ENCODE measurements at regions not wholly inside any gene's neighbourhood (a gene's known extent, or its start where the extent isn't known, plus 50 kb on each side); places are given as distances from the start of the nearest gene placed in this dataset.

DNA sequence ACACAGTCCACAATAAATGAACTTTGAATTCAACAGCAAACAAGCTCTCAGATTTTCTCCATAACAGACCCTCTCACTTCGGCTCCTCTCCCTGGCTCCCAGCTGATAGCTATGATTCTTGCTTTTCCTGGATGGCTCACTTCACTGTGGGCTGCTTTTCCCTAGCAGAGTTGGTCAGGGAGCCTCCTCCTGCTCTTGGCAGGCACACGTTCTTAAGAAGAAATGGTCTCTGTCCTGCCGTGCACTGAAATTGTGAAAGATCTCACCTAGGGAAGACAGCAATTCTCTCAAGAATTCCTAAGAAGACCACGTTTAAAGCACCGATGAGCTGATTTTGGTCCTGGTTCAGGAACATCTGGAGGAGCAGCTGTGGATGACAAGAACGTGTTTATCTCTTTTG is 148.5 kb upstream of the KCNK2 start:
- H3K27ac ChIP-seq (ENCODE audit: low read depth in 1 of 2, low read length in 1 of 2): no peak overlapping the region
- ATAC-seq (ENCODE audit: insufficient read depth, low FRiP score) (no peak), DNase-seq (no peak)
- TF ChIP-seq, protein P1, sequence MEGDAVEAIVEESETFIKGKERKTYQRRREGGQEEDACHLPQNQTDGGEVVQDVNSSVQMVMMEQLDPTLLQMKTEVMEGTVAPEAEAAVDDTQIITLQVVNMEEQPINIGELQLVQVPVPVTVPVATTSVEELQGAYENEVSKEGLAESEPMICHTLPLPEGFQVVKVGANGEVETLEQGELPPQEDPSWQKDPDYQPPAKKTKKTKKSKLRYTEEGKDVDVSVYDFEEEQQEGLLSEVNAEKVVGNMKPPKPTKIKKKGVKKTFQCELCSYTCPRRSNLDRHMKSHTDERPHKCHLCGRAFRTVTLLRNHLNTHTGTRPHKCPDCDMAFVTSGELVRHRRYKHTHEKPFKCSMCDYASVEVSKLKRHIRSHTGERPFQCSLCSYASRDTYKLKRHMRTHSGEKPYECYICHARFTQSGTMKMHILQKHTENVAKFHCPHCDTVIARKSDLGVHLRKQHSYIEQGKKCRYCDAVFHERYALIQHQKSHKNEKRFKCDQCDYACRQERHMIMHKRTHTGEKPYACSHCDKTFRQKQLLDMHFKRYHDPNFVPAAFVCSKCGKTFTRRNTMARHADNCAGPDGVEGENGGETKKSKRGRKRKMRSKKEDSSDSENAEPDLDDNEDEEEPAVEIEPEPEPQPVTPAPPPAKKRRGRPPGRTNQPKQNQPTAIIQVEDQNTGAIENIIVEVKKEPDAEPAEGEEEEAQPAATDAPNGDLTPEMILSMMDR (IDR thresholded peaks at IDR 0.05; ENCODE audit: control extremely low read depth, extremely low read depth): no peak
- no peaks in the 10 kb centered on the region for H3K36me3 ChIP-seq (ENCODE audit: control insufficient read depth in 4 of 4, insufficient read depth in 4 of 4, low read length in 4 of 4)
- no peaks in the 10 kb centered on the region for H3K27me3 ChIP-seq (ENCODE audit: control insufficient read depth in 3 of 3, insufficient read depth in 3 of 3, low read length in 2 of 3)
- 70 to 78% methylated on average over 6 of the region's 6 CpGs for WGBS, 2 donors
- H3K9me3 ChIP-seq (ENCODE audit: control insufficient read depth in 4 of 4, insufficient read depth in 3 of 4, low read length in 3 of 4): no peaks in the 10 kb centered on the region
- no peak overlapping the region for H3K4me3 ChIP-seq
- no peaks in the 10 kb centered on the region for H3K4me1 ChIP-seq (ENCODE audit: control insufficient read depth in 5 of 5, insufficient read depth in 5 of 5, low read length in 5 of 5)
- no peak overlapping the region for H3K9ac ChIP-seq (ENCODE audit: insufficient read depth in 1 of 2, low read length in 2 of 2)

- H3K4me1 ChIP-seq (ENCODE audit: control insufficient read depth in 5 of 5, insufficient read depth in 5 of 5, low read length in 5 of 5): no peaks in the 10 kb centered on the region
- no peak for DNase-seq
- 29 to 55% methylated on average over 1 of the region's 1 CpG for WGBS, 2 donors
- H3K27ac ChIP-seq (ENCODE audit: low read depth in 1 of 2, low read length in 1 of 2): no peak overlapping the region
- no peak overlapping the region for H3K4me3 ChIP-seq
- no peaks in the 10 kb centered on the region for H3K36me3 ChIP-seq (ENCODE audit: control insufficient read depth in 4 of 4, insufficient read depth in 4 of 4, low read length in 4 of 4)
- TF ChIP-seq, protein P1 (IDR thresholded peaks at IDR 0.05; ENCODE audit: control extremely low read depth, extremely low read depth): no peak
- no peaks in the 10 kb centered on the region for H3K27me3 ChIP-seq (ENCODE audit: control insufficient read depth in 3 of 3, insufficient read depth in 3 of 3, low read length in 2 of 3)
- H3K9me3 ChIP-seq (ENCODE audit: control insufficient read depth in 4 of 4, insufficient read depth in 3 of 4, low read length in 3 of 4): no peaks in the 10 kb centered on the region
- no peak overlapping the region for H3K9ac ChIP-seq (ENCODE audit: insufficient read depth in 1 of 2, low read length in 2 of 2)
- ATAC-seq (ENCODE audit: insufficient read depth, low FRiP score): no peak
Measured at GRCh38 chr1:214935258-214935657, 147.3 kb upstream of the KCNK2 start.

GRCh38 chr1:214939180-214939579 is 143.4 kb upstream of the KCNK2 start:
- Histone ChIP-seq H3K9me3 (ENCODE audit: control insufficient read depth in 4 of 4, insufficient read depth in 3 of 4, low read length in 3 of 4) (no peaks in the 10 kb centered on the region), H3K27ac (ENCODE audit: low read depth in 1 of 2, low read length in 1 of 2) (no peak overlapping the region), H3K9ac (ENCODE audit: insufficient read depth in 1 of 2, low read length in 2 of 2) (no peak overlapping the region), H3K4me3 (no peak overlapping the region), H3K36me3 (ENCODE audit: control insufficient read depth in 4 of 4, insufficient read depth in 4 of 4, low read length in 4 of 4) (no peaks in the 10 kb centered on the region), H3K4me1 (ENCODE audit: control insufficient read depth in 5 of 5, insufficient read depth in 5 of 5, low read length in 5 of 5) (no peaks in the 10 kb centered on the region), H3K27me3 (ENCODE audit: control insufficient read depth in 3 of 3, insufficient read depth in 3 of 3, low read length in 2 of 3) (no peaks in the 10 kb centered on the region)
- TF ChIP-seq, protein P1 (IDR thresholded peaks at IDR 0.05; ENCODE audit: control extremely low read depth, extremely low read depth): no peak
- DNase-seq (no peak), ATAC-seq (ENCODE audit: insufficient read depth, low FRiP score) (no peak)

DNA sequence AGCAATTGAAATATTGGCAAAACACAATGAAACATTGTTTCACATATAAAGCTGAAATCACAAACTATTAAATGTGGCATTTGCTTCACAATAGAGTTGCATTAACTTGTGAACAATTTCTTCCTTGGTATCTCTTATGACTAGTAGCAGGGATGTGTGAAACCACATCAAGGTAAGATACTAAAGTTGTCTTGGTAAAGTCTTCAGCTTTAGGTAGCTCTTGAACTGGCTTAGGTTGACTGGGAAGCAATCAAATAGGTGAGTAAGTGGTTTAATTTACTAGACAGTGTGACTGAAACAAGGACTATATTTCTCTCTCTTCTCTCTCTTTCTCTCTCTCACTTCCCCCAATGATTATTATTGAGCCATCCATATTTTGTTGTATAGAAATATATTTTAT is 141.5 kb upstream of the KCNK2 start:
- H3K4me1 ChIP-seq (ENCODE audit: control insufficient read depth in 5 of 5, insufficient read depth in 5 of 5, low read length in 5 of 5): no peaks in the 10 kb centered on the region
- no peaks in the 10 kb centered on the region for H3K36me3 ChIP-seq (ENCODE audit: control insufficient read depth in 4 of 4, insufficient read depth in 4 of 4, low read length in 4 of 4)
- TF ChIP-seq, protein P1 (IDR thresholded peaks at IDR 0.05; ENCODE audit: control extremely low read depth, extremely low read depth): no peak
- H3K4me3 ChIP-seq: no peak overlapping the region
- DNase-seq (no peak), ATAC-seq (ENCODE audit: insufficient read depth, low FRiP score) (no peak)
- H3K27me3 ChIP-seq (ENCODE audit: control insufficient read depth in 3 of 3, insufficient read depth in 3 of 3, low read length in 2 of 3): no peaks in the 10 kb centered on the region
- H3K9me3 ChIP-seq (ENCODE audit: control insufficient read depth in 4 of 4, insufficient read depth in 3 of 4, low read length in 3 of 4): no peaks in the 10 kb centered on the region
- H3K27ac ChIP-seq (ENCODE audit: low read depth in 1 of 2, low read length in 1 of 2): no peak overlapping the region
- H3K9ac ChIP-seq (ENCODE audit: insufficient read depth in 1 of 2, low read length in 2 of 2): no peak overlapping the region
